ENCODE measurements at regions not wholly inside any gene's neighbourhood (a gene's known extent, or its start where the extent isn't known, plus 50 kb on each side); places are given as distances from the start of the nearest gene placed in this dataset.

DNA sequence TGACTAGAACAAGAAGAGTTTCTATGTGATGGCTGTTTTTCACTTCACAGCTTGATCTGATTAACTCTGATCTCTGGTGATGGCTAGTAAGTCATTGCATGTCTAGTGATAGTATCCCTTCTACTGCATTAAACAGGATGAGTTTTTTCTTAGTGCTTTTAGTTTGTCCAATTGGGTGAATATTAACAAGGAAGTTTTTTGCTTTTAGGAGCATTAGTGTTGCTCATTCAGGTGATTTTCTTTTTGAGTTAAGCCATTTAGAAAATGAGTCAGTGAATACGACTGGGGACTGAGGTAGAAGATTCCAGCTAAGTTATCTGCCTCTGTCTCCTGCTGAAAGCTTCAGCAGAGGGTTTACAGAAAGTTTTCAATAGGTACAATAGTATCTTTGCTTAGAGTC, 306.7 kb downstream of the PIK3C3 start:
- no peak for DNase-seq (ENCODE audit: low read depth, low spot score)

DNA sequence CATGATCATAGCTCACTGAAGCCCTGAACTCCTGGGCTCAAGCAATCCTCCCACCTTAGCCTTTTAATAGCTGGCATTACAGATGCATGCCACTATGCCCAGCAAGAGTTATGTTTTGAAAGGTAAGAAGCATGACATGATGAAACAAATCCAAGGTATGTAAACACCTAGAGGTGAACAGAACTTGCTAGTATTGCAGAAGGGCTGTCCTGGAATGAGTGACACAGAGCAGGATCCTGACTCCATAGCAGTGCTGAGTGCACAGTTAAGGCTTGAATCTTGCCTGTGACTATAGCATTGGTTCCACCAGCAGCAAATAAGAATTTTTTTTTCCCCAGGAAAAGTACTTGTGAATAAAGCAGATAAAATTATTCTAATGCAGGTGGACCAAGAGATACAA, 309.5 kb downstream of the PIK3C3 start:
- DNase-seq (ENCODE audit: low read depth, low spot score) = no peak

DNA sequence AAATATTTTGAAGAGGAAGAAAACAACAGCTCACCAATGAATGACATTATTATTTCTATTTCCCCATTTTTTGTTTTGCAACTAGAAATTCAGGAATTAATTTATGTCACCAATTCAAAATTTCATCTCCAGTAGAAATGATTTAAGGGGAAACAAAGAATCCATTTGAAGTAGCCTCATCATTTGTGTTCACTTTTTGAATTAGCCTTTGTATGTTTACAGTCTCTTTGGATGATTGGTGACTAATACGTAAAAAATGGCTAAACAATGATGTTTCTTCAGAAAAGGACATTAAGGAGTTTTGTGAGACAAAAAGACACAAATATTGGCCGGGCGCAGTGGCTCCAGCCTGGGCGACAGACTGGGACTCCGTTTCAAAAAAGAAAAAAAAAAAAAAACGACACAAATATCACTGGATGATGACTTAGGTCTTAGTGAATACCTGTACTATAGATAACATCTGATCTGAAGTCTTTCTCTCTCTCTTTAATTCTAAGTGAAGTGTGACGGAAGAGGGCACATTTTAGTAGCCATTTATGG, 313.2 kb downstream of the PIK3C3 start:
- no peak for DNase-seq (ENCODE audit: low read depth, low spot score)

DNA sequence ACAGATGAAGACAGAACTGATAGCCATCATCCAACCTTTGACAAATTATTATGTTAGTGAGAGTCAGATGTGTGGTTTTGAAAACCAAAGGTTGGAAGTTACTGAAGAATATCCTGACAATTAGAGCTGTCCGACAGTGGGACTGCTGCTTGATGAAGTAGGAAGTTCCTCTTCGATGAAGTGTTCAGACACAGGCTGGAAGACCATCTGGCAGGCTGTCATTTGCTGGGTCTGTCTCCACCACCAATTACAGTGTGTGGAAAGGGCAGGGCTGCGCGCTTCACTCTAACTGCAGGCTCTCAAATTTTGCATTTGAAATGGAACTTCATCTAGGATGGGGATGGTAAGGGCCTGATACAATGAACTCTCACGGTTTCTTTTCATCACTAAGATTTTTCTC, 313.8 kb downstream of the PIK3C3 start:
- DNase-seq (ENCODE audit: low read depth, low spot score) = no peak

DNA sequence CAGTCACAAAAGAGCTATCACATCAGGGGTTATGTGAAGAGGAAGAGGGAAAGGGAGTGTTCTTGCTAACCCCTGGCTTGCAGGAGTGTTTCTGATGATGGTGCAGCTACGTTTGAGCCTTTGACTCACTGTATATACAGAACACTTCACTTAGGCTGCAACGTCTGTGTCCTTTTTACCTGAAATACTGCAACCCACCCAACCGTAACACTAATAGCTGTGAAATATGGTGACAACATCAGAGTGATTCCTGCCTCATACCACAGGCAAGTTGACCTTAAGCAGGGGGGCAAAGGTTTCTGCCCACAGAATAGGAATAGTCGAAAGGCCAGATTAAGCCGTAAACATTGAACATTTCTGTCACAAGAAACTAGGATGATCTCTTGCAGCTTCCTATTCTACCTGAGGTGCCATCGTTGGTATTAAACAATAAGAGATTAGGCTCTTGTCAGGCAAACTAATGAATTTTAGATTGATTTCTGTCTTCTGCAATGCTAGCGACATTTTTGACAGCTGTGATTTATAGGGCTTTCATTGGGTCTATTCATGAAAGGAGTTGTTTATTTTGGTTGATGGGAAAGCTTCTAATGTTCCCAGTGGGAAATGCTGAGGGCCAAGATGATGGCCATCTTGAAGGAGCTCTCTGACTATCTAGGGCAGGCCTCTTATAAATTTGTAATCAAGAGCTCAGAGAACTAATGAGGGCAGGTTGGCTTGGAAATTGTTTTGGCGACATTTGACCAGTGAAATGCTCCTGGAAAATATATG, 316.8 kb downstream of the PIK3C3 start:
- no peak for DNase-seq (ENCODE audit: low read depth, low spot score)

DNA sequence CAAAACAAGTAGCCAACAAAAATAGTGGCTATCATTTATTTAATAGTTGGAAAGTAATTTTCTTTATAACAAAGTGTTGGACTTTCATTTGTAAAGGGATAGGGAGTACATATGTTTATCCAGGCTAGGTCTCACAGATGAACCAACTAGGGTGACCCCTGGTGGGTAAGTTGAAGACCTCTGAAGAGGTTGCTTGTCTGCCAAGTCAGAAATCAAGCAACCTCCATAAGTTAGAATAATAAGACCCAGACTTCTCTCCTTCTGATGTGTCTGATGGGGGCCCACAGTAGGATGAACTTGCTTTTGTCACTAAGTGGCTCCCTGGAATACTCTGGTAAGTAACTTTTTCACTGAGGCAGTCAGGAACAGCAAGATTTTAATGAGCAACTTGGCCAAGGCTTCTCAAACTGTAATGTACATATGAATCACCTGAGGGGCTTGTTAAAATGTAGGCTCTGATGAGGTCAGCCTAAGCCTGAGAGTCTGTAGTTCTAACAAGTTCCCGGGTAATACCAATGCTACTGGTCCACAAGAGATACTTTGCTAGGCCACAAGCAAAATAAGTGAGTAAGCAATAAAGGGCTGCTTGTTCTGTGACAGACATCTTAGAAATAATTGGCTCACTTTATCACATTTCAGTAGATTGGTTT, 319.6 kb downstream of the PIK3C3 start:
- no peak for DNase-seq (ENCODE audit: low read depth, low spot score)

DNA sequence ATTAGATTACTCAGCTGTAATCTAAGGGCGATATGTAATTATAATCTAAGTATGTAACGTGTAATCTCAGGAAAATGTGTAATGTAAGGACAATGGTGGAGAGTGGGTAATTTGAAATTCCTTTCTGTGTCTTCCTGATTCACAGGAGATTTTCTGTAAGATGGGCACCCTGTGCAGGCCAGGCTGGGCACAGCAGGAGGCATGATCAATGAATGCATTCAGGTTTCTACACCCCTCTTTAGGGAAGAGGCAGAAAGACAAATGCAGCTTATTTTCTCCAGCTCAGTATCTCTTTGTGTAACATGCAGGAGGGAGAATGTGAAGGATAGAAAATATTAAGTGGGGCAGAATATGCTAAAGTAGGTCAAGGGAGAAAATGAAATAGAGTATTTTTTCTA, 320.1 kb downstream of the PIK3C3 start:
- DNase-seq (ENCODE audit: low read depth, low spot score) = no peak

DNA sequence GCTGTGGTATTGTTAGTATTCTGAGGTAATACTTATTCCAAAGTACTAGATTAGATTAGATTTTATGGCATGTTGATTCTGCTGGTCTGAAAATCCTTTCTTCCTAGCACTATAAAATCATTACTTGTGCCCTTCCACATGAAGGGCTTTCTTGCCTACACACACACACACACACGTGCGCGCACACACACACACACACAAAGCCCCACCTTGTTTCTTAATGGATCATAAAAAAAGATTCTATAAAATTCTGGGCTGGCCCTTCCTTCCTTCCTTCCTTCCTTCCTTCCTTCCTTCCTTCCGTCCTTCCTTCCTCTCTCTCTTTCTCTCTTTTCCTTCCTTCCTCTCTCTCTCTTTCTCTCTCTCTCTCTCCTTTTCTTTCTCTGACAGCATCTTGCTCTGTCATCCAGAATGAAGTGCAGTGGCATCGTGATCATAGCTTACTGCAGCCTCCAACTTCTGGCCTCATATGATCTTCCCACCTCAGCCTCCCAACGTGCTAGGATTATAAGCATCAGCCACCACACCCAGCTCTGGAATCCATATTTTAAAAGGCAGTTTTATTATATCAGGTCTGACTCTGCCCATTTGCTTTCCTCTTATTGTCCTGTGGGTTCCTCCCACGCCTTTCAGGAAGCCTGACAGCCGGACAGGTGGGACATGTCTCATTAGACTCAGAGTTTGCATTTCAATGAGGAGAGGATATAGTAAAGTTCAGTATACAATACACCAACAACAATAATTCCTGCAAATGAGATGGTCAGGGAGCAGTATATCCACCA, 321.1 kb downstream of the PIK3C3 start:
- DNase-seq (ENCODE audit: low read depth, low spot score) = no peak

DNA sequence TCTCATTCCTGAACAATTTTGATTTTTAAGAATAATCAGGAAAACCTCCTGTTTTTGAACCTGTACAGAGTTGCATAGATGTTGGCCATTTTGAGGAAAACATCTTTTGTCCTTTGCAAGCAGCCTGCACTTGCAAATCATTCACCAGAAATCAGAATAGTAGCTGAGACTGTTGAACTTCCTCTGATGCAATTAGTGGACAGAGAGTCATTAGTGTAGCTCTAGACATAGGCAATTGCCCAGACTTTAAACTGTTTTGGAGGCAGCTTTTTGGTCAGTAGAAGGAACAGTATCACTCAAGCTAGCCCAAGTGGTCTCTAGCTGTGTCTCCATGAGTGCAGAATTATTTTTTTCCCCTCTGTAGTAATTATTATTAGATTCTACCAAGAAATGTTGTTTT, 326.1 kb downstream of the PIK3C3 start:
- DNase-seq (ENCODE audit: low read depth, low spot score) = no peak

DNA sequence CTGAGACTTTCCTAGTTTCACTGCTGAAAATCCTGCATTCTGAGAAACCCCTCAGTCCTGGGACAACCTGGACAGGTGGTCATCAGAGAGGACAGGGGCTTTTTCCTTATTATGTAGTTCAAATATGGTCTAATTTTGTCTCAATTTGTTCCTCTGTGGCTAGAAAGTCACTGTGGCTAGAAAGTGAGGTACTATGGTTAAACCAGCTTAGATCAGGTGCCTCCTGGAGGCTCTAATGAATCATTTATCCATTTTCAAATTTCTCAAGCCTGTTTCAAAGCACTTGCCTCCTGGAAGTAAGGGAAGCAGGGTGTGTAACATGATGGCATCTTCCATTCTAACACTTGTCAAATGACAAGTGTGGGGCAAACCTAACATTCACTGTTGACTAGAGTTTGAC, 326.8 kb downstream of the PIK3C3 start:
- DNase-seq (ENCODE audit: low read depth, low spot score) = no peak

DNA sequence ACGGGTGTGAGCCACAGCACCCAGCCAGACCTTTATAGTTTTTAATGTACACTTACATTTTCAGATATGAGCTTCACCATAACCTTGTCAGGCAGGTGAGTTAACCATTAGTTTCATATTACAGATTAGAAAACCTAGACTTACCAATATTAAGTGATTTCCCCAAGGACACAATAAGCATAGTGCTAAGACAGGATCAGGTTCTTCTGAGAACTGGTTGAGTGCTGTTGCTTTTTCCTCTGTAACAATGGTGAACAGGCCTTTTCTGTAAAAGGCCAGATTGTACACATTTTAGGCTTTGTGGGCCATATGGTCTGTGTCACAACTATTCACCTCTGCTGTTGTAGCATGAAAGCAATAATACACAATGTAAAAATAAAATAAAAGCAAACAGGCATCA, 332.0 kb downstream of the PIK3C3 start:
- no peak for DNase-seq (ENCODE audit: low read depth, low spot score)

DNA sequence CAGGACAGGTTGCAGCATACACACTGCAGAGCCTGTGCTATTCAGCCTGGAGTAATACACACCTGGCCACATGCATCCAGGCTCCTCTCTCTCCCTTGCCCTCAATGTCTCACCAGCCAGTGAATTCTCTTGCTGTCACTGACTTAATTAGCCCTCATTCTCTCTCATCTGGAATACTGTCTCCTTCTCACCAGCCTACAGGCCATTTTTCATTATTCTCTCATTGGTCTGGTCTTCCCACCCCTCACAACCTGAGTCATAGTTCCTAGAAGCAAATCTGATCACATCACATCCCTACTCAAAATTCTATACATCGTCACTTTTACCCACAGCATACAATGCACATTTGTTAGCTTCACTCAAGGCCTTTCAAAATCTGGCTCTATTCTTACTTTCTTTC, 333.1 kb downstream of the PIK3C3 start:
- no peak for DNase-seq (ENCODE audit: low read depth, low spot score)

DNA sequence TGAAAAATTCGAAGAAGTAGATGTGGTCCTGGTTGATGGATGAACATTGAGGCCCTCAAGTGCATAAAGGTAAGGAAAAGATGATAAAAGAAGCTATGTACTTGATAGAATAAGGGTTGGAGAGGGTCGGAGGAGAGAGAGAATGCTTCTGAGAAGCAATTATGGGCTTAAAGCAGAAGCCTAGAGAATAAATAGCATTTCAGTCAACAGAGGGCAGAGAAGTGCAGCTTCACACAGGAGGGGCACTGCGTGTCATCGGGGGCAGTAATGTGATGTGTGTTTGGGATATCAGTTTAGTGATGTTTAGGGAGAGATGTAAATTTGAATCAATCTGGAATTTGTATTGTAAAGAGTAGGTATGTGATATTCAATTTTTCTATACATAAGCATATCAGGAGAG, 334.5 kb downstream of the PIK3C3 start:
- no peak for DNase-seq (ENCODE audit: low read depth, low spot score)

DNA sequence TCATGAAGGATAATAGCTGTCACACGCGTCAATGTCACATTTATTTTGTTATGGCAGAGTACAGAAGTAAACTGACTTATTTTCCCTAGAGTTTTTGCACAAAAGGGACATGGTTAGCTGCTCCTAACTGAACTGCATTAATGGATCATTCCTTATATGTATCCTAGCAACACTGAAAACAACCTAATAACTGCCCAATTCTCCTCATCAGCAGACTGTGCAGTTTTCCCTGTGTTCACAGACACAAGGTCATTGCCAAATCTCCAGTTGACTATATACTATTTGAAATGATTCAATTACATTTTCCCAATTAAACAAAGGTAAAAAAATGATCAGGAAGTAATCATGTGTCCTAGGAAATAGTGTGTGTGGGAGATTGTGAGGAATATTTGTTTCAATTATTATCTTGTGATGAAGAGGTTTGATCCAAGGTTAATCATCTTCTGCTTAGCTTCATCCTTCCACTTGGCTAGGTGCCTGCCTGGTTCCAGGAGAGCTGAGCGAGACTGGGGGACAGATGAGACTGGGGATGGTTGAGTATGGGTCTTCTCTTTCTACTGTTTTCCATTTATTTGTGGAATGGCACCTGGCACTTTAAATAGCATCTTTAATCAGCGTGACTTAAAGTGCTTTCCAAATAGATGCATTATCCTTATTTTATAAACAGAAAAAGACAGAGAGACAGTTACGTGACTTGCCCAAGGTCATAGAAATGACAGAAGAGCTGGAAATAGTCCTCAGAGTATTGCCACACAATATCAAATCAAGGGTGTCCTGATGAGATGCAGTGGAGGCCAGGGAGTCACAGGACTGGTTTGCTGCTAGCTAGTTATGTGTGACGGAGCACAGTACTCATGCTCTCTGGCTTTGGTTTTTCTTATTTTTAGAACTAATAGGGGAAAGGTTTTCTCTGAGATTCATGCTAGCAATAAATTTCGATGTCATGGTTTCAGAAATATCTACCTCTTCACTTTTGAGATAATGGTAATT, 335.6 kb downstream of the PIK3C3 start:
- no peak for DNase-seq (ENCODE audit: low read depth, low spot score)

DNA sequence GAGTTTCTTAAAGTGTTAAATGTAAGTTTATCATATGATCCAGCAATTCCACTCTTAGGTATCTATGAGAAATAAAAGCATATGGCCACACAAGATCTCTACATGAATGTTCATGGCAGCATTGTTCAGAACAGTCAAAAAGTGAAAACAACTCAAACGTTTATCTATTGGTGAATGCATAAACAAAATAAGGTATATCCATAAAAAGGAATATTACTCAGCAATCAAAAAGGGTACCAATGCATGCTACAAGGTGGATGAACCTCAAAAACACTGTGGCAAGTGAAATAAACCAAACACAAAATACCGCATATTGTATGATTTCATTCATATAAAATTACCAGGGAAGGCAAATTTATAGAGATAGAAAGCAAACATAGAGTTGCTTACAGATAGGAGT, 337.6 kb downstream of the PIK3C3 start:
- DNase-seq (ENCODE audit: low read depth, low spot score) = no peak

DNA sequence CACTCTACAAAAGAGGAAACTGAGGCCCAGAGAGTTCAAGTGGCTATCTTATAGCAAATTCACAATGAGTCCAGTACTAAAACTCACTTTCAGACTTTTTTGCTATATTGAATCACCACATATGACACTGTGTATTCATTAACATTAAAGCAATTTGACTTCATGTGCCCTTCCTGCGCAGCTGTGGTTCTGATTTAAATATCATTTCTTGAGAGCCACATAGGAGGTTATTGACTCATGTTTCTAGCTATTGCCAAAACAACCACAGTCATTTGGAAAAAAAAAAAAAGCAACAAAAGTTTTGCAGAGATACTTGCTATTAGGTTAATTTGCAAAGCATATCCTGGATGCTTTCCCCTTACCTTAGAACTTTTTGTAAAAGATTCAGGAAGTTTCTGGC, 341.2 kb downstream of the PIK3C3 start:
- no peak for DNase-seq (ENCODE audit: low read depth, low spot score)

DNA sequence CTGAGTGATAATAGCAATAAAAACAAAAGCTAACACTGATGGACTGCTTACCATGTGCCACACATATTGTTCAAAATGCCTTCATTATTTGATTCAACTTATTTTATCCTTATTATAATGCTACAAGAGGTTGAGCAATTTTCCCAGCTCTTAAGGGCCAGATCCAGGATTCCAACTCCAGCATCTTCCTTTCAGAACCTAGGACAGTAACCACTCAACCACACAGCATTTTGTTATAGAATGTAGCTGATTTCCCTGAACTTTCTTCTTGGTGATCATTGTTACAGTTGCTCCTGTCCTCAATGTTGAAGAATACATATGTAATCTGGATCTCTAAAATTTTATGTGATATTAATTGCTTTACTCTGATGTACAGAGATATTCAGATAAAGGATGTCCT, 341.7 kb downstream of the PIK3C3 start:
- no peak for DNase-seq (ENCODE audit: low read depth, low spot score)

DNA sequence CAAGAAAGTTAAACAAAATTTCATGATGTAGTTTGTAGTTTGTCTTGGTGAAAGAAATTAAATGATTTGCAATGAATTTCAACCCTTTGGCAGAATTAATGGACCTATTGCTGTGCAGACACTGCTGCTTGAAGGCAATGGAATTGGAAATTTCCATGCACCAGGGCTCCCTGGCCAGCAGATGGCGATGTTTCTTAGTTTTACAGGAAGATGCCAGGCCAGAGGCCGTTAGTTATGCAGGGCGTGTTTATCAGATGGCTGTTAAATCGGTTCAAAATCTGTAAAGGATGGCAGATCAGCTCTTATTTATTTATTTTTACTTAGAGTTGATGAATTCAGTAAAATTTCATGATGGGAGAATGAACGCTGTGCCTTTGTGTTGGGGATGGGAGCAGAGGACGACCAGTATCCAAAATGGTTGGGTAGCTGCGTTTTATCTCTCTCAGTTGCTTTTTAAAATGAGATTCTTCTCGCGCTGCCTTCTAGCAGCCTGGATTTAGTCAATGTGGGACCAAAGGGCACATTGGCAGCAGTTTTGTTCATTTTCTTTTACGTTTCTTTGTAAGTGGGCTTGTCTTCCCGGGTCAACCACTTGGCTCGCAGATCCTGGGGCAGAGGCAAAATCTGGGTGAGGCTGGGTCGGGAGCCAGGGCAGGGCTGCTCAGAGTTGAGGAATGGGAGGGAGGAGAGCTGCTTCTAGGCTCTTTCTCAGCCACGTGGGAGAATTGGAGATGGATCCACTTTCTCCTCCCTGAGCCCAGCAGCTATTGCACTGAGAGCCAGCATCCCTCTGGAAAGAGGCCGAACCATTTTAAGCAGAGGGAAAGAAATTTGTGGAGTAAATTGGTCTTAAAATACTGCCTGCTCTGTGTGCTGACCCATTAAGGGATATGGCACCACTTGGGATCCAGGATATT, 344.0 kb downstream of the PIK3C3 start:
- peak; percentile 19 for DNase-seq (ENCODE audit: low read depth, low spot score)

DNA sequence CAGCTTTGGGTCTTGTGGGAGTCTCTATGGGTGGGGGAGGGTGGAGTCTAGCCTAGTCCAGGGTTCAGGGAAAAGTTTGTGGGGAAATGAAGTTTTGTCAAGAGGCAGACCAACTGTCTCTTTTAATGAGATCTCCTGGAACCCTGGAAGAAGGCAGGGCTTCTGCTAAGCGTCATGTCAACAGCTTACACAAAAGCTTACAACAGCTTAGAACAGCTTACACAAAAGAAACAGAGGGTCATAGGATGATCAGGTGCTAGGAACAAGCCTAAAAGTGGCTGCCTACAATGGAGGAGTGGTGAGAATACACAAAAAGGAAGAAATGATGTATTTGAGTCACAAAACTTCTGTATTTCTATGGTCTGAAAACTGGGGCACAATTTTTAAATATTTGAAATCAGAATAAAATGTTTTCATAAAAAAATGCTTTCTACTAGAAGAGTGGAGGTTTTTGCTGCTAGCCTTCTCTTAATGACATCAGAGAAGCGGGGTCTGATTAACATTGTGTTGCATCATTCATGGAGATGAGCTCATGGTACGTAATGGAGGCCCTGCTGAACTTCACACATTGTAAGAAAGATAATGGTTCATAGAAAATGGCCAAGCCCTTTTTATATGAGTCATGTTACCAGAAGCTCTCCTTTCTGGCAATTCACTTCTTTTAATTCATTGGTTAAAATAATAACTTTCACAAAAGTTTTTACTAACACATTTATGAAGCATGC, 351.0 kb downstream of the PIK3C3 start:
- no peak for DNase-seq (ENCODE audit: low read depth, low spot score)
